Glomerular visceral epithelial cell (primary cell): ENCODE measurements at regions not wholly inside any gene's neighbourhood (a gene's known extent, or its start where the extent isn't known, plus 50 kb on each side); places are given as distances from the start of the nearest gene placed in this dataset.

Experiments used
- DNase-seq: peaks from one replicate; pipeline ENCODE4 v3.0.0-alpha.2; 2016; ENCODE audit errors: extremely low spot score

DNA sequence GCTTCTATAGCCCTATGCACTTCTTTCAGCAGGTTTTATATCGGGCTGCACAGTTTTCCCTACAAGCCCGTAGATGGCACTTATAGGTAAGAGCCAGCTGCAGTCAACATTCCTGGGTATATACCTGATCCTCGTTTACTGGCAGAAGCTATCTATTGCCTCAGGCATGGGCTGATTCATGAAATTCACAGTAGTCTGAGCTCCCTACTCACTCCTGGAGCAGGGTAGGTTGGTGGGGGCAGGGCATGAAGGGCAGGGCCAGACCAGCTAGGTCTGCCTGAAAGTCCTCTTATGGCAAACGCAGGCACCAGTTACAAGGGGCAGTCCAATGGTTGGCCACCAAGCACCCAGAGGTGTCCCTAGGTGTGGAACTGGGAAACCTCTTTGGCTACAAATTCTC, 345.8 kb downstream of the RPS29 start:
- no peak for DNase-seq

DNA sequence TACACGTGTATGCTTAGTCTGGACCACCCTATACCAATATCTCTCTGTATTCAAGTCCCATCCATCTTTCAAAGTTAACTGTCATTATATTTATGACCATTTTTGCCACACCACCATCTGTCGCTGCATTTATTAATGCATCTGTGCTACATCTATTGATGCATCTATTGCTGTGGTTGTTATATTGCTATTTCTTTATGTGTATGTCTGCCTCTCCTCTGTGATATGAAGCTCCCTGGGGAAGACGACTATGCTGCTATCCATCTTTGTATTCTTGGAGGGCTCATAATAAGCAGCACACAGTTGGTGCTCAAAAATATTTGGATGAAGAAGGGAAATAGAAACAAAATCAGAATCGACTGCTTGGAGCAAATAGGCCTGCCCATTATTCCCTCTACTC, 357.6 kb downstream of the RPS29 start:
- DNase-seq: no peak

GRCh38 chr14:49221316-49221715, 364.9 kb downstream of the RPS29 start:
- no peak for DNase-seq

DNA sequence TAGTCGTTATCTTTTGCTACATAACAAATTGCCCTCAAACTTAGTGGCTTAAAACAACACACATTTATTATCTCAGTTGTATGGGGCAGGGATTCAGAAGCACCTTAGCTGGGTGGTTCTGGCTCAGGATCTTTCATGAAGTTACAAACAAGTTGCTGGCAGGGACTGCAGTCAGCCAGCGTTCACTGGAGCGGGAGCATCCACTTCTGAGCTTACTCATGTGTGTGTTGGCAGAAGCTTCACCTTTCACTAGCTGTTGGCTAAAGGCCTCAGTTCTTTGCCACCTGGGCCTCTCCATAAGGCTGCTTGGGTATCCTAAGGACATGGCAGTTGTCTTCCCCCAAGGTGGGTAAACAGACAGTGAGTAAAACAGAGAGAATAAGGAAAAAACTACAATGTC, 365.7 kb downstream of the RPS29 start:
- DNase-seq: no peak

DNA sequence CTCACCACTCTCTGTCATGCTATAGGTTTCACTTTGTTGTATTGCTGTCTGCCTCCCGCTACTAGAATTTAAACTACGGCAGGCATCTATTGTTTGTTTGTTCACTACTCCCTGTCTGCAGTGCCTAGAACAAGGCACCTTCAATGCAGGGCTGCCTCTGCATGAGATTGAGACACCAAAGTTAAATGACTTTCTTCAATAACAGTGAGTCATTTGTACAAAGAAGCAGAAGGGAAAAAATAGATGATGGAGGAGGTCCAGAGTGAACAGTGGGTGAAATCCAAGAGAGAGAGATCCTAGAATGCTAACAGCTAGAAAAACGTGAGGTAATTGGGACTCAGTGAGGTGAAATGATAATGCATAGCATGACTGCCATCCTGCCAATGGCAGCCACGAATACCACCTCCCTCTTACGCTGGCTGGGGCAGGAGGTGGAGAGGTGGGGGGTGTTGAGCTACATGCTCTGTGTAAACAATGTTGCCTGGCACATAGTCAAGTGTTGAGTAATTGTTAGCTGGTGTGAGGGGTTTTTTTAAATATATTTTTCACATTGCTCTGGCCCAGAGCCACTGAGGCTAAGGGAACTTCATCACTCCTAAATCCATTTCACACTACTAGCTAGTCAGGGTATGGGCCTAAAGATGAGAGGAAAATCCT, 367.6 kb downstream of the RPS29 start:
- peak; percentile 8 for DNase-seq

- DNase-seq: no peak
These were observed 373.5 kb downstream of the RPS29 start for GRCh38 chr14:49212721-49213120.

DNA sequence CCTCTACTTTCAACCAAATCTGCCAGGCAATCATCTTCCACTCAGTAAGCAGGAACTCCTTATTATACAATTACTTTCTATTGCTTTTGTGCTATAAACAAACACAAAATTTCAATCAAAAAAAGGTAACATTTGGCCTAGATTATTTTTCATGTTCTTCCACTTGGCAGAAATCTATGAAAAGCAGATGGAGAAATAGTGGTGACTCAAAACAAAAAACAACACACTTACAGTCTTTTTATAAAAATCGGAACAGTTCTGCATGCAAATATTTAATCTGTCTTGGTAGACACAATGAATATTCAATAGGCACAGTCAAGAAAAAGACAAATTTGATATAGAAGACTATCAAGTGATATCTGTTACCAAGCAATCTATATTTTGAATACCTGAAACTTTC, 376.8 kb downstream of the RPS29 start:
- DNase-seq: no peak

GRCh38 chr14:49206828-49207227, 379.4 kb downstream of the RPS29 start:
- DNase-seq: no peak

- DNase-seq: no peak
These were observed 382.5 kb downstream of the RPS29 start for GRCh38 chr14:49203676-49204075.

- DNase-seq: no peak
These were observed 387.0 kb downstream of the RPS29 start for GRCh38 chr14:49199159-49199558.

GRCh38 chr14:49196327-49196726, 389.9 kb downstream of the RPS29 start:
- DNase-seq: no peak

GRCh38 chr14:49194067-49194466, 392.1 kb downstream of the RPS29 start:
- DNase-seq: no peak

- DNase-seq: no peak
These were observed 392.7 kb downstream of the RPS29 start for GRCh38 chr14:49193332-49194065.

DNA sequence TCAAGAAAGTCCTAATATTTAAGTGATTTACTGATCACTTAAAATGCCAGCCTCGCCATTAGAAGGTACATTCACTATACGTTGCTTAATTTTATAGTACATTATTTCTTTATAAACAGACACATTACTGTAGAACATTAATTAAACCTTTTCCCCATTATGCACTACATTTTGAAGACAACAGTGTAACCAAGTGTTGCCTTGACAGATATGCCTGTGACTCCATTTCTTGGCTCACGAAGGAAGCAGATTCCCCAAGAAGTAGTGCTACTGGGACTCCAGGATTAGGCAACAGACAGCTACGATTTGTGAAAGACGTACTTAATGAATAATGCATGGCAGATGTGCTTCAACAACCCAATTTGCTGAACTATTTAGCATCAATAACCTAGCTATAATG, 394.8 kb downstream of the RPS29 start:
- DNase-seq: no peak

DNA sequence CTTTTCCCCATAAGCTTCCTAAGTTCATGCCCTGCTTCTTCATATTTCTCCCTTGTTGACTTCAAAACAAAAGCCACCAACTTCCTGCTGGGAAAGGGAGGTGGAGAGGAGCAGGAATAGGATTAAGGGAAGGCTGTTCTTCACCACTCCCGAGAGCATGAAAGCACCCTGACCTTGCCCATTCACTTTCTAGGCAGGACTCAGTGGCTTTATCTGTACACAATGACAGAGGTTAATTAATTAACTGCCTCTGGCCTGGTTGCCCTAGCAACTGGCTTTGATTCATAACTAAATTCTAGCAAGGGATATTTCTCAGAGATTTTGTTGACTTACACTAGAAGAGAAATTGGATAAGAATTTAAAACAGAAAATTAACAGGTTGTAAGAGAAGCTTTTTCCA, 396.8 kb downstream of the RPS29 start:
- DNase-seq: no peak

- no peak for DNase-seq
These were observed 398.4 kb downstream of the RPS29 start for GRCh38 chr14:49187799-49188198.

DNA sequence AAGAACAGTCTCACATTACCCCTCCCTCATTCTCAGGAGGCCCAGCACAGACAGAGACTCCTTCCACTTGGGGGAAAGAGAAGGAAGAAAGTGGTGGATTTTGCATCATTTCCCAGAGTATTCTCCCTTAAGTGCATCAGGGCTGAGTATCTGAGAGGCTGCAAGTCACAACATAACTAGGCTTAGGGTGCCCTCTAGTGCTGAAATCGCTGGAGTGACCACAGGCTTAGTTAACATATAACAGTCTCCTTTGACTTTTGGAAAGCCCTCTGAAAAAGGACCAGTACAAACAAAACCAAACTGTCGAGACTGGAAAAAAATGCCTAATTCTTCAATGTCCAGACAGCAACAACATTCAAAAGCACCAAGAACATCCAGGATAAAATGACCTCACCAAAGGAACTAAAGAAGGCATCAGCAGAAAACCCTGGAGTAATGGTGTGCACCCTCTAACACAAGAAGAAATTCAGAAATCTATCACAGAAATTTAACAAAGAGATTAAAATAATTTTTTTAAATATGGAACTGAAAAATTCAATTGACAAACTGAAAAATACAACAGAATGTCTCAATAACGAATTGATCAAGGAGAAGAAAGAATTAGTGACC, 412.3 kb downstream of the RPS29 start:
- DNase-seq: peak; percentile 74

DNA sequence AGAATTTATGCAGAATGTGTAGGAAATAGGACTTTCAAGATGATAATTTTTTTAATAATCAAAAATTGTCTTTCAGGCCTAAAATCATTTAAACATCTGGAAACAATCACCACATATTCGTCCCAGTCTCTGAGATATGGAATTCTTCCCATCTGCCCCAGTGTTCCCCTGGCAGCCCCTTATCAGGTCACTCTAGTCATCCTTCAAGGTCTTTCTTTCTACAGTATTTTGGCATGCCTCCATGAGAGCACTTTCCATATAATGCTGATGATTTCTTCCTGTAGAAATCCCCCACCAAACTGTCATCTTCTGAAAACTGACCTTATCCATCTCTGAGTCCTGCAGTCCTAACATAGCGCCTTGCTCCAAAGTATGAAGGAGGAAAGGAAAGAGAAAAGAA, 422.1 kb downstream of the RPS29 start:
- no peak for DNase-seq

- no peak for DNase-seq
These were observed 425.2 kb downstream of the RPS29 start for GRCh38 chr14:49160983-49161382.

- no peak for DNase-seq
These were observed 427.1 kb downstream of the RPS29 start for GRCh38 chr14:49159081-49159480.

DNA sequence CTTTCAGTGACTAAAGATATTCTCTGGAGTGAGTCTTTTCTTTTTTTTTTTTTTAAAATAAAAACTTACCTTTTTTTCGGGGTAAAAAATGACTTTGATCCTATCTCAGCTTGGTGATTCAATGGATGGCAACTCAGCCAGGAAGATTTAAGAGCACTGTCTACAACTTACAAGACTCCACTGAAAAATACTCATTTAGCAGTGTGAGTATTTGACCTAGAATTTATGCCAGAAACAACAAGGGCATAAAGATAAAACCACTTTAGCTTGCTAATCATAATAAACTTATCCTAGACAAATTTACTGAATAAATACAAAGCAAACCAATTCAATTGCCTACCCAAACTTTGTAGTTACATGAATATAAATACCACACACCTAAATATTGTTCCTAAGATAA, 446.6 kb downstream of the RPS29 start:
- no peak for DNase-seq

DNA sequence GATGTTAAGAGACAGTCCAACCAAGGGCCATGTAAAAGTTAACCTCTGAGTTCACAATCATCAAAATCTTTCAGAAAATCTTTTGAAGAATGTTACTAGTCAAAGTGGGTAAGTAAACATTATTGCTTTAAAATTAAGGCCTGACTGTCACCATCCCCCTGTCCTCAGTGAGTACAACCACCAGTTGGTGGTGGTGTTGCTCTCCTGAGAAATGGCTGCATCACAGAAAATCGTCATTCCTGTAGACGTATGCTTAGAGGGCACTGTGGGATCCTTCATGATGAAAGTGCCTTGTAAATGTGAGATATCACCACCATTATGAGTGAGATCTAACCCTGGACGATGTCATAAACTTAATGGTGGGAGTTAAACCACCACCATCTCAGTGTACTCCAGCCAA, 451.2 kb downstream of the RPS29 start:
- no peak for DNase-seq

- no peak for DNase-seq
These were observed 464.9 kb downstream of the RPS29 start for GRCh38 chr14:49121246-49121645.
